A549 (cell line): ENCODE measurements at regions not wholly inside any gene's neighbourhood (a gene's known extent, or its start where the extent isn't known, plus 50 kb on each side); places are given as distances from the start of the nearest gene placed in this dataset.
"Not testable (repeated sequence)": the region's sequence is repeated elsewhere in the genome, so short reads cannot be mapped to it uniquely, and the experiment has no call there.

Experiments used
- ATAC-seq, 2 experiments: fragments of 200-7000 bp in 1 of 2; fragments of >200 bp in 1 of 2; cut with Nextera tagmentation in 1 of 2; cut with Tn5 transposase in 1 of 2; 3 replicates each; pipeline versions ENCODE4 v1.8.0 to v1.9.1; 2018 to 2020; ENCODE audit warnings: mild to moderate bottlenecking in 1 of 2, moderate library complexity in 1 of 2
- CTCF ChIA-PET: fragments of 300-600 bp; sonication (Branson Sonifier 250); formaldehyde crosslinking; extraction: SDS; loops from one replicate; lab custom pipeline; 2021; ENCODE audit warnings: antibody characterized with exemption, inconsistent platforms; lab: Yijun Ruan, JAX
- POLR2A ChIA-PET: fragments of 350-600 bp; formaldehyde crosslinking; extraction: SDS; loops from one replicate; lab custom pipeline; 2021; ENCODE audit warnings: antibody characterized with exemption, inconsistent platforms; lab: Yijun Ruan, JAX
- DNase-seq, 2 experiments: peaks; one replicate each; pipeline versions ENCODE4 v3.0.0 to v3.0.0-alpha.2; 2011 to 2016; ENCODE audit warnings: low read depth in 1 of 2, low spot score in 1 of 2
- FAIRE-seq: peaks from 2 replicates; lab custom pipeline; 2011; peaks lifted over from hg19 to GRCh38; lab: Jason Lieb, UNC
- H3K27ac ChIP-seq, 2 experiments: fragments of >200 bp; sonication (Bioruptor Twin); formaldehyde crosslinking; 3 replicates each; pipeline ENCODE4 v1.5.1; 2016 to 2017
- H3K4me1 ChIP-seq: fragments of >200 bp; sonication (Bioruptor Twin); formaldehyde crosslinking; 3 replicates; pipeline ENCODE4 v1.6.1; 2016
- H3K4me2 ChIP-seq: fragments of >200 bp; sonication (Bioruptor Twin); formaldehyde crosslinking; 3 replicates; pipeline ENCODE4 v1.6.1; 2016
- H3K4me3 ChIP-seq: fragments of >200 bp; sonication (Bioruptor Twin); formaldehyde crosslinking; 3 replicates; pipeline ENCODE4 v1.5.1; 2016
- H3K9me3 ChIP-seq: fragments of >200 bp; sonication (Bioruptor Twin); formaldehyde crosslinking; 3 replicates; pipeline ENCODE4 v1.6.1; 2016
- BHLHE40 ChIP-seq: IDR thresholded peaks from 2 replicates; pipeline ENCODE4 v1.6.1; 2012; ENCODE audit warnings: low read depth, low read length, inconsistent platforms
- CBX2 ChIP-seq: fragments of 200-600 bp; sonication (generic); IDR thresholded peaks from 2 replicates; pipeline ENCODE4 v1.6.1; 2016; ENCODE audit warnings: low read depth, mild to moderate bottlenecking, borderline replicate concordance
- CBX8 ChIP-seq: fragments of 200-600 bp; sonication (generic); IDR thresholded peaks from 2 replicates; pipeline ENCODE4 v1.6.1; 2016
- EP300 ChIP-seq, 2 experiments: fragments of >200 bp; sonication (Bioruptor Twin); formaldehyde crosslinking; IDR thresholded peaks; 2 replicates in 1 of 2; 3 replicates in 1 of 2; pipeline ENCODE4 v1.6.1; 2016 to 2017
- GATA3 ChIP-seq: IDR thresholded peaks from 2 replicates; pipeline ENCODE4 v1.6.1; 2012; ENCODE audit warnings: borderline replicate concordance
- HOXA7 ChIP-seq: fragments of 250-450 bp; sonication (Bioruptor Pico); IDR thresholded peaks from 2 replicates; pipeline ENCODE4 v1.5.0; 2020; ENCODE audit warnings: mild to moderate bottlenecking, moderate library complexity
- HOXB5 ChIP-seq: fragments of 250-450 bp; sonication (Bioruptor Pico); IDR thresholded peaks from 2 replicates; pipeline ENCODE4 v1.5.0; 2020; ENCODE audit warnings: mild to moderate bottlenecking, moderate library complexity
- MAFK ChIP-seq: fragments of 450-650 bp; IDR thresholded peaks from 2 replicates; pipeline ENCODE4 v1.6.1; 2014; ENCODE audit not compliant: partially characterized antibody
- MYC ChIP-seq: IDR thresholded peaks from 2 replicates; pipeline ENCODE4 v1.6.1; 2012; ENCODE audit warnings: mild to moderate bottlenecking, inconsistent platforms, low read length, improper control_type of control experiment, borderline replicate concordance
- NFE2L2 ChIP-seq: fragments of 150-350 bp; conservative IDR thresholded peaks from 2 replicates; pipeline ENCODE4 v1.6.1; 2014; ENCODE audit warnings: low read length
- POLR2A ChIP-seq: IDR thresholded peaks from 2 replicates; pipeline ENCODE4 v1.6.1; 2012; ENCODE audit warnings: mild to moderate bottlenecking, low read length
- RAD21 ChIP-seq, 2 experiments: fragments of >200 bp in 1 of 2; sonication (Bioruptor Twin) in 1 of 2; formaldehyde crosslinking in 1 of 2; IDR thresholded peaks in 1 of 2; conservative IDR thresholded peaks in 1 of 2; 2 replicates in 1 of 2; 3 replicates in 1 of 2; pipeline ENCODE4 v1.6.1; 2012 to 2018; ENCODE audit warnings: inconsistent platforms in 1 of 2
- RARB ChIP-seq: fragments of 250-450 bp; sonication (Bioruptor Pico); IDR thresholded peaks from 2 replicates; pipeline ENCODE4 v1.8.0; 2021; ENCODE audit warnings: mild to moderate bottlenecking, moderate library complexity
- RCOR1 ChIP-seq: fragments of 150-350 bp; IDR thresholded peaks from 2 replicates; pipeline ENCODE4 v1.6.1; 2014; ENCODE audit warnings: antibody characterized with exemption, low read length, low read depth
- SMC3 ChIP-seq: fragments of >200 bp; sonication (Bioruptor Twin); formaldehyde crosslinking; IDR thresholded peaks from 3 replicates; pipeline ENCODE4 v1.6.1; 2018; ENCODE audit warnings: inconsistent platforms
- whole genome bisulfite sequencing: methylation state at CpG from one replicate; pipeline ENCODE4 v1.1.6; 2017; ENCODE audit errors: missing lambda C conversion rate; 5-methylcytosine and 5-hydroxymethylcytosine counted together
- TF ChIP-seq, protein P1 (sequence below): IDR thresholded peaks from 2 replicates; pipeline ENCODE4 v1.6.1; 2012
- TF ChIP-seq, protein P2 (sequence below): IDR thresholded peaks from 2 replicates; pipeline ENCODE4 v1.6.1; 2012
- TF ChIP-seq, protein P3 (sequence below): fragments of >200 bp; sonication (Bioruptor Twin); formaldehyde crosslinking; IDR thresholded peaks from 3 replicates; pipeline ENCODE4 v1.6.1; 2016
- TF ChIP-seq, protein P4 (sequence below): fragments of >200 bp; sonication (Bioruptor Twin); formaldehyde crosslinking; IDR thresholded peaks from 2 replicates; pipeline ENCODE4 v1.6.1; 2016
- TF ChIP-seq, protein P5 (sequence below): fragments of 250-450 bp; sonication (Bioruptor Pico); IDR thresholded peaks from 2 replicates; pipeline ENCODE4 v1.5.0; 2021; ENCODE audit warnings: mild to moderate bottlenecking, moderate library complexity, borderline replicate concordance

DNA sequence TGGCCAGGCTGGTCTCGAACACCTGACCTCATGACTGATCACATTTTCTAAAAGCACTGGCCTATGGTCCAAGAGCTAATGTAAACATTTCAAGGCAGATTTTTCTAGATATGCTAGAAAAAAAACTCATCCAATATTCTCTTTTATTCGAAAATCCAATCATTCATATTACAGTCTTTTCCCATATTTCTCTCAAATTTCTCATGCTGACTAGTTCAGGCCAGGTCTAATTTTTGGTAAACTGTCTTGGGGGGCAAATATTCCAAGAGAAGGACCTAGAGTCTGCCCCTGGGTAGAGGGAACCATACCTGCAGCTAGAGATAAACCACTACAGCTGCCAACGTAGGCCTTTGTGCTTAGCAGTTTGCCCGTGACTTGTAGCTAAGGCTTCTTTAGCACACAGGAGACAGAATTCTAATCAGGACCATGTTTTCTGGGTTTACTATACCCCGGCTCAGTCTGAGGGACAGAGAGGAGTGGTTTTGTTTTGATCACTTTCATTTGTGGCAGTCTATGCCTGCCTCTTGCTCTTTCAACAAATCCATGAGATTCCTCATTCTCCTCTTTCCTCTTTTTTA is 71.8 kb upstream of the CITED2 start (continued):
- TF ChIP-seq, protein P1, sequence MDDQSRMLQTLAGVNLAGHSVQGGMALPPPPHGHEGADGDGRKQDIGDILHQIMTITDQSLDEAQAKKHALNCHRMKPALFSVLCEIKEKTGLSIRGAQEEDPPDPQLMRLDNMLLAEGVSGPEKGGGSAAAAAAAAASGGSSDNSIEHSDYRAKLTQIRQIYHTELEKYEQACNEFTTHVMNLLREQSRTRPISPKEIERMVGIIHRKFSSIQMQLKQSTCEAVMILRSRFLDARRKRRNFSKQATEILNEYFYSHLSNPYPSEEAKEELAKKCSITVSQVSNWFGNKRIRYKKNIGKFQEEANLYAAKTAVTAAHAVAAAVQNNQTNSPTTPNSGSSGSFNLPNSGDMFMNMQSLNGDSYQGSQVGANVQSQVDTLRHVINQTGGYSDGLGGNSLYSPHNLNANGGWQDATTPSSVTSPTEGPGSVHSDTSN = no peak
- no peak for TF ChIP-seq BHLHE40

DNA sequence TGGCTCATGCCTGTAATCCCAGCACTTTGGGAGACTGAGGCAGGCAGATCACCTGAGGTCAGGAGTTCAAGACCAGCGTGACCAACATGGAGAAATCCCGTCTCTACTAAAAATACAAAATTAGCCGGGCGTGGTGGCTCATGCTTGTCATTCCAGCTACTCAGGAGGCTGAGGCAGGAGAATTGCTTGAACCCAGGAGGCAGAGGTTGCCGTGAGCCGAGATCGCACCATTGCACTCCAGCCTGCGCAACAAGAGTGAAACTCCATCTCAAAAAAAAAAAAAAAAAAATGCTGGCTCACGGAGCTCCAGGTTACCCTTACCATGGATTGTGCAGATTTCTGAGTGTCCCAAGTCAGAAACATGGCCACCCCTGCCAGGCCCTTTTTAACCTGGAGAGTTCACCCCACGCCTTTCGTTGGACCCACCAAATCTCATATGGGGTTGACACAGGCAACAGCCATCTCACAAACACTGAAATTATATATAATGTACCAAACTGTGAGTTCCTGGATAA is 69.9 kb upstream of the CITED2 start:
- ATAC-seq, H3K27ac ChIP-seq, H3K4me1 ChIP-seq, CTCF ChIA-PET, H3K4me2 ChIP-seq, H3K9me3 ChIP-seq, H3K4me3 ChIP-seq, DNase-seq, POLR2A ChIA-PET, FAIRE-seq: not testable (repeated sequence)
- 89% methylated on average over 9 of the region's 11 CpGs for WGBS

DNA sequence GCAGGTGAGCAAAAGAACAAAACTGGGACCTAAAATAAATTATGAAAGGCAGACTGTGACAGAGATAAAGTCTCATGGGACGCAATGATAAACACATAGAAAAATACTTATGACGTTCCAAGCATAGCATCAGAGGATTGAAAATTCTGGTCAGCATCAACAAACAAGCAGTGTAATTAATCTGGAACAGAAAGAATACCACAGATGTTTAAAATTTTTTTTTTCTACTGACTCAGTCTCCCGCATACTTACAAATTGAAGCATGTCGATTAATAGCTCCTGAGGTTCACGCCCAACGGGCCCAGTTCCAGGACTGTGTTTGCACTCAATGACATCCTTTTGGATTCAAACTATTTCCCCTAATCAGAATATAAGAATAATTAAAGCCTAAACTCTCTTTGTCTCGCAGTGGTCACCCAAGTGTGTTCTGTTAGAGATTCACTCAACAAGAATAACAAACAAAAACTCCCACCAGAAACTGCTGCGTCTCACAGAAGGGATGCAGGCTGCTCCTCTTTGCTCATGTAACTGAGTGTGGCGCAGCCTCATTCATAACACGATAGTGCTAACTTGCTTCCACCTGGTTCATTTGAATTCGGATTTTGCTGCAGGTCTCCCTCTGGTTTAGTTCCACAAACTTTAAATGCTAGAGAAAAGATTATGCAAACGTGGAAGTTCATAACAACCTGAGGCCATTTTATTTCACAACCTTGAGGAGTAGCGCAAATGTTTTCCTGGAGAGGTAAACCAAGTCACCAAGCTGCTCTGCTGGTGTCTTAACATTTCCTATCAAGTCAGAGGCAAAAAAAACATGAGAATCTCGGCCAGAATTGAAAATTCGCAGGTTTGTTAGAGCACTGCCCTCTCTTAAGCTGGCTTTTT is 69.0 kb upstream of the CITED2 start:
- POLR2A ChIA-PET = no interaction called here
- no peak overlapping the region for H3K4me2 ChIP-seq
- no peak for TF ChIP-seq POLR2A
- TF ChIP-seq NFE2L2 = no peak
- TF ChIP-seq RARB = no peak
- TF ChIP-seq, all 56 proteins: peak for 0
- Histone ChIP-seq H3K27ac (no peak overlapping the region), H3K4me3 (no peak overlapping the region), H3K4me1 (no peaks in the 10 kb centered on the region), H3K9me3 (no peaks in the 10 kb centered on the region)
- ATAC-seq (no peak), FAIRE-seq (no peak), DNase-seq (no peak)
- CTCF ChIA-PET = interaction anchor here (1.7 kb wide), 1 partner anchor 10 kb away, joined by 6 read pairs; no protein-coding TSS in a partner anchor
- 75% methylated on average over 15 of the region's 15 CpGs for WGBS

DNA sequence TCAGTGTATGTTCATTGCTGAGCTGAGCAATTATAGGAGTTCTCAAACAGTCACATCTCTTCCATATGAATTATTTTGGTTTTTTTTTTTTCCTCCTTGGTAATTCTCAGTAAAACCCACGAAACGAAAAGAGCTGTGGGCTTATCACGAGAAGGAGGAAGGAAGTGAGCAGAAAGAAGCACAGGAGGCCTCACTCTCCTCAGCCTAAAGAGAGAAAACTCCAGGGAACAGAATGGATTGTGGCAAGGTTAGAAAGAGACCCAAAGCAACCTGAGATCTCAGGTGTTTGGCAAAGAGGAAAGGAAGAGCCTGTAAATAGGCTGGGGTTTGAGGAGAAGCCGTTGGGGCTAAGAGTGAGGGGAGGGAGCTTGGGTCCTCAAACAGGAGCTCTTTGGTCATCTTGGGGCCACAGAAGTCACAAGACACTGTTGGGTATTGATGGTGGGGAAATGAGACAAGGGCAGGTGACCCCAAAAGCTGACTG is 67.8 kb upstream of the CITED2 start:
- DNase-seq = no peak
- TF ChIP-seq, protein P2, sequence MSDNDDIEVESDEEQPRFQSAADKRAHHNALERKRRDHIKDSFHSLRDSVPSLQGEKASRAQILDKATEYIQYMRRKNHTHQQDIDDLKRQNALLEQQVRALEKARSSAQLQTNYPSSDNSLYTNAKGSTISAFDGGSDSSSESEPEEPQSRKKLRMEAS = no peak
- TF ChIP-seq, protein P3, sequence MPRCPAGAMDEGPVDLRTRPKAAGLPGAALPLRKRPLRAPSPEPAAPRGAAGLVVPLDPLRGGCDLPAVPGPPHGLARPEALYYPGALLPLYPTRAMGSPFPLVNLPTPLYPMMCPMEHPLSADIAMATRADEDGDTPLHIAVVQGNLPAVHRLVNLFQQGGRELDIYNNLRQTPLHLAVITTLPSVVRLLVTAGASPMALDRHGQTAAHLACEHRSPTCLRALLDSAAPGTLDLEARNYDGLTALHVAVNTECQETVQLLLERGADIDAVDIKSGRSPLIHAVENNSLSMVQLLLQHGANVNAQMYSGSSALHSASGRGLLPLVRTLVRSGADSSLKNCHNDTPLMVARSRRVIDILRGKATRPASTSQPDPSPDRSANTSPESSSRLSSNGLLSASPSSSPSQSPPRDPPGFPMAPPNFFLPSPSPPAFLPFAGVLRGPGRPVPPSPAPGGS = no peak
- TF ChIP-seq GATA3 (no peak), HOXA7 (no peak), CBX8 (no peak), MAFK (no peak), HOXB5 (no peak), EP300 (IDR thresholded peaks at IDR 0.05) (no peak), RCOR1 (no peak), MYC (no peak), RAD21 (conservative IDR thresholded peaks at IDR 0.05 in 1 of 2, IDR thresholded peaks at IDR 0.05 in 1 of 2) (no peak), CBX2 (no peak), SMC3 (no peak)
- TF ChIP-seq, protein P4, sequence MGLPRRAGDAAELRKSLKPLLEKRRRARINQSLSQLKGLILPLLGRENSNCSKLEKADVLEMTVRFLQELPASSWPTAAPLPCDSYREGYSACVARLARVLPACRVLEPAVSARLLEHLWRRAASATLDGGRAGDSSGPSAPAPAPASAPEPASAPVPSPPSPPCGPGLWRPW = no peak
- TF ChIP-seq, protein P5, sequence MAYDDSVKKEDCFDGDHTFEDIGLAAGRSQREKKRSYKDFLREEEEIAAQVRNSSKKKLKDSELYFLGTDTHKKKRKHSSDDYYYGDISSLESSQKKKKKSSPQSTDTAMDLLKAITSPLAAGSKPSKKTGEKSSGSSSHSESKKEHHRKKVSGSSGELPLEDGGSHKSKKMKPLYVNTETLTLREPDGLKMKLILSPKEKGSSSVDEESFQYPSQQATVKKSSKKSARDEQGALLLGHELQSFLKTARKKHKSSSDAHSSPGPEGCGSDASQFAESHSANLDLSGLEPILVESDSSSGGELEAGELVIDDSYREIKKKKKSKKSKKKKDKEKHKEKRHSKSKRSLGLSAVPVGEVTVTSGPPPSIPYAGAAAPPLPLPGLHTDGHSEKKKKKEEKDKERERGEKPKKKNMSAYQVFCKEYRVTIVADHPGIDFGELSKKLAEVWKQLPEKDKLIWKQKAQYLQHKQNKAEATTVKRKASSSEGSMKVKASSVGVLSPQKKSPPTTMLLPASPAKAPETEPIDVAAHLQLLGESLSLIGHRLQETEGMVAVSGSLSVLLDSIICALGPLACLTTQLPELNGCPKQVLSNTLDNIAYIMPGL (CRISPR knock-in tag) = no peak
- H3K9me3 ChIP-seq = no peaks in the 10 kb centered on the region
- H3K4me1 ChIP-seq = no peaks in the 10 kb centered on the region
- no peak overlapping the region for H3K4me3 ChIP-seq
- no peak for ATAC-seq
- ChIA-PET CTCF (interaction anchor here (1.7 kb wide), 1 partner anchor 8 kb away, joined by 6 read pairs; no protein-coding TSS in a partner anchor), POLR2A (no interaction called here)
- H3K27ac ChIP-seq = no peak overlapping the region
- WGBS = 61% methylated on average over 4 of the region's 4 CpGs
- H3K4me2 ChIP-seq = no peak overlapping the region
- no peak for FAIRE-seq
